ENCODE measurements at regions not wholly inside any gene's neighbourhood (a gene's known extent, or its start where the extent isn't known, plus 50 kb on each side); places are given as distances from the start of the nearest gene placed in this dataset.

- Histone ChIP-seq H3K27ac (no peak overlapping the region), H3K27me3 (replicated peaks in 1 of 7) (no peaks in the 10 kb centered on the region), H3K9me3 (no peaks in the 10 kb centered on the region), H3K4me1 (no peaks in the 10 kb centered on the region), H3K36me3 (no peaks in the 10 kb centered on the region), H3K4me3 (no peak overlapping the region)
- intact Hi-C loops (cut with DNase I; ENCODE audit: low total_unique reads), result no loop called here
- 44 to 88% (median 72%) methylated on average over 1 of the region's 1 CpG; no CpG with 5 or more reads in 1 of the 5 donors for WGBS, 5 donors
- TF ChIP-seq CTCF (IDR thresholded peaks at IDR 0.05 in 8 of 11, conservative IDR thresholded peaks at IDR 0.05 in 3 of 11), result no peak
- TF ChIP-seq POLR2AphosphoS5 (IDR thresholded peaks at IDR 0.05), result no peak
- no peak for TF ChIP-seq POLR2A (IDR thresholded peaks at IDR 0.05)
- DNase-seq, result no peak
Observed at GRCh38 chrX:116281106-116281505, 110.6 kb downstream of the AGTR2 start.

- Histone ChIP-seq H3K36me3 (no peaks in the 10 kb centered on the region), H3K27ac (no peak overlapping the region), H3K9me3 (no peaks in the 10 kb centered on the region), H3K4me1 (no peaks in the 10 kb centered on the region), H3K27me3 (replicated peaks in 1 of 7) (no peaks in the 10 kb centered on the region), H3K4me3 (no peak overlapping the region)
- no peak for TF ChIP-seq CTCF (IDR thresholded peaks at IDR 0.05 in 8 of 11, conservative IDR thresholded peaks at IDR 0.05 in 3 of 11)
- TF ChIP-seq POLR2A (IDR thresholded peaks at IDR 0.05), result no peak
- no peak for TF ChIP-seq POLR2AphosphoS5 (IDR thresholded peaks at IDR 0.05)
- intact Hi-C loops (cut with DNase I; ENCODE audit: low total_unique reads), result no loop called here
- no peak for DNase-seq
Observed at GRCh38 chrX:116282751-116283150, 112.2 kb downstream of the AGTR2 start.

- WGBS, 5 donors, result 66 to 75% (median 73%) methylated on average over 2 of the region's 2 CpGs
- intact Hi-C loops (cut with DNase I; ENCODE audit: low total_unique reads), result no loop called here
- DNase-seq, result no peak
- no peaks in the 10 kb centered on the region for H3K27me3 ChIP-seq (replicated peaks in 1 of 7)
- TF ChIP-seq POLR2AphosphoS5 (IDR thresholded peaks at IDR 0.05), result no peak
- no peak for TF ChIP-seq CTCF (IDR thresholded peaks at IDR 0.05 in 8 of 11, conservative IDR thresholded peaks at IDR 0.05 in 3 of 11)
- no peak for TF ChIP-seq POLR2A (IDR thresholded peaks at IDR 0.05)
- no peaks in the 10 kb centered on the region for H3K4me1 ChIP-seq
- H3K4me3 ChIP-seq, result no peak overlapping the region
- no peak overlapping the region for H3K27ac ChIP-seq
- H3K9me3 ChIP-seq, result no peaks in the 10 kb centered on the region
- no peaks in the 10 kb centered on the region for H3K36me3 ChIP-seq
Observed at GRCh38 chrX:116284400-116284799, 113.9 kb downstream of the AGTR2 start.

GRCh38 chrX:116285501-116285900, 115.0 kb downstream of the AGTR2 start:
- TF ChIP-seq POLR2AphosphoS5 (IDR thresholded peaks at IDR 0.05) (no peak), POLR2A (IDR thresholded peaks at IDR 0.05) (no peak), CTCF (IDR thresholded peaks at IDR 0.05 in 8 of 11, conservative IDR thresholded peaks at IDR 0.05 in 3 of 11) (no peak)
- Histone ChIP-seq H3K36me3 (no peaks in the 10 kb centered on the region), H3K4me1 (no peaks in the 10 kb centered on the region), H3K4me3 (no peak overlapping the region), H3K9me3 (no peaks in the 10 kb centered on the region), H3K27ac (no peak overlapping the region), H3K27me3 (replicated peaks in 1 of 7) (no peaks in the 10 kb centered on the region)
- no peak for DNase-seq
- intact Hi-C loops (cut with DNase I; ENCODE audit: low total_unique reads), result no loop called here
